ENCODE measurements at regions not wholly inside any gene's neighbourhood (a gene's known extent, or its start where the extent isn't known, plus 50 kb on each side); places are given as distances from the start of the nearest gene placed in this dataset.
A peak's percentile ranks its signal among the peaks of the same experiment; 100 is the strongest.

- TF ChIP-seq ZBTB4 (CRISPR knock-in tag; IDR thresholded peaks at IDR 0.05) (no peak), CTCF (IDR thresholded peaks at IDR 0.05 in 2 of 3, conservative IDR thresholded peaks at IDR 0.05 in 1 of 3; ENCODE audit: control insufficient read depth in 2 of 3, extremely low read depth in 1 of 3, insufficient read depth in 1 of 3, low read depth in 3 of 3, low read length in 3 of 3) (no peak), NR2C1 (IDR thresholded peaks at IDR 0.05) (no peak), ZNF384 (IDR thresholded peaks at IDR 0.05; ENCODE audit: borderline replicate concordance, low read depth, low read length) (no peak), SIN3A (IDR thresholded peaks at IDR 0.05; ENCODE audit: low read depth, low read length) (no peak)
Observed at GRCh38 chr7:115864082-115864481, 166.5 kb downstream of the TFEC start (continued).

- Histone ChIP-seq H3K36me3 (ENCODE audit: control insufficient read depth in 2 of 2, insufficient read depth in 2 of 2, low read length in 1 of 2) (no peaks in the 10 kb centered on the region), H4K20me1 (ENCODE audit: control insufficient read depth, insufficient read depth) (no peaks in the 10 kb centered on the region), H3K27ac (ENCODE audit: control insufficient read depth, insufficient read depth) (no peak overlapping the region), H2AFZ (ENCODE audit: control insufficient read depth, low read depth, low read length) (no peak overlapping the region), H3K9ac (ENCODE audit: control insufficient read depth, insufficient read depth, low read length) (no peak overlapping the region), H3K4me3 (no peak overlapping the region), H3K79me2 (ENCODE audit: control insufficient read depth, insufficient read depth, low read length) (no peaks in the 10 kb centered on the region), H3K4me2 (ENCODE audit: control insufficient read depth, insufficient read depth) (no peak overlapping the region), H3K9me3 (replicated peaks; ENCODE audit: control insufficient read depth, insufficient read depth, low read length) (no peaks in the 10 kb centered on the region), H3K27me3 (replicated peaks in 1 of 2; ENCODE audit: control insufficient read depth in 2 of 2, insufficient read depth in 2 of 2, low read length in 1 of 2) (no peaks in the 10 kb centered on the region; a peak in 1 of 4 replicates), H3K4me1 (ENCODE audit: control insufficient read depth, insufficient read depth, low read length) (no peaks in the 10 kb centered on the region)
- ChIA-PET RAD21 (ENCODE audit: unreplicated experiment) (interaction anchor here (1.0 to 2.1 kb wide), 8 partner anchors 13 to 1821 kb away, joined by 3 to 15 read pairs (median 4); no protein-coding TSS in a partner anchor), POLR2A (no interaction called here), SMC1A (ENCODE audit: uncharacterized antibody, unreplicated experiment) (interaction anchor here (0.6 to 3.5 kb wide), 7 partner anchors 8 to 1824 kb away, joined by 3 to 15 read pairs (median 3); no protein-coding TSS in a partner anchor), CTCF (interaction anchor here (0.6 to 3.0 kb wide), 15 partner anchors 9 to 1824 kb away, joined by 3 to 23 read pairs (median 4); no protein-coding TSS in a partner anchor)
- whole genome bisulfite sequencing (ENCODE audit: insufficient coverage, insufficient replicate concordance, low lambda C conversion rate, missing lambda C conversion rate): 0% methylated on average over 1 of the region's 1 CpG
- FAIRE-seq (no peak), DNase-seq (ENCODE audit: low read depth, low spot score) (no peak), ATAC-seq (peak; percentile 57)
- in situ Hi-C loops (cut with MboI) (no loop called here), intact Hi-C loops (cut with micrococcal nuclease; ENCODE audit: unreplicated experiment) (loop anchor here (2.0 to 5.0 kb wide), 3 partner anchors 494 to 1824 kb away; no protein-coding TSS in a partner anchor)
- no TSS peak for BruUV-seq (replicated peaks)
- TF ChIP-seq MYB (IDR thresholded peaks at IDR 0.05; ENCODE audit: borderline replicate concordance, low read depth, low read length) (no peak), CTCF (IDR thresholded peaks at IDR 0.05 in 2 of 3, conservative IDR thresholded peaks at IDR 0.05 in 1 of 3; ENCODE audit: control insufficient read depth in 2 of 3, extremely low read depth in 1 of 3, insufficient read depth in 1 of 3, low read depth in 3 of 3, low read length in 3 of 3) (peak; percentile 13 to 55 (median 20); a peak in 4 of 6 replicates), SP1 (IDR thresholded peaks at IDR 0.05; ENCODE audit: low read depth, low read length) (no peak), RAD21 (IDR thresholded peaks at IDR 0.05; ENCODE audit: insufficient read depth, low read depth, low read length) (peak; percentile 73), ZNF687 (IDR thresholded peaks at IDR 0.05) (no peak)
Observed at GRCh38 chr7:115851291-115851690, 179.3 kb downstream of the TFEC start.
